Keratinocyte (primary cell): ENCODE measurements at regions not wholly inside any gene's neighbourhood (a gene's known extent, or its start where the extent isn't known, plus 50 kb on each side); places are given as distances from the start of the nearest gene placed in this dataset.

Experiments used
- EZH2 ChIP-seq: IDR thresholded peaks from one replicate; pipeline ENCODE4 v1.6.1; 2012; ENCODE audit warnings: inconsistent platforms, mild to moderate bottlenecking, low read length, moderate library complexity
- TF ChIP-seq, protein P1 (sequence below), 3 experiments: IDR thresholded peaks in 1 of 3; conservative IDR thresholded peaks in 1 of 3; optimal IDR thresholded peaks in 1 of 3; 2 replicates in 2 of 3; 3 replicates in 1 of 3; pipeline versions ENCODE3 to v1.5.1; 2011; ENCODE audit warnings: low read length in 3 of 3, mild to moderate bottlenecking in 3 of 3, moderate library complexity in 2 of 3, control low read depth in 1 of 3, inconsistent platforms in 1 of 3; ENCODE audit not compliant: insufficient read depth in 2 of 3; ENCODE audit errors: extremely low read depth in 1 of 3

DNA sequence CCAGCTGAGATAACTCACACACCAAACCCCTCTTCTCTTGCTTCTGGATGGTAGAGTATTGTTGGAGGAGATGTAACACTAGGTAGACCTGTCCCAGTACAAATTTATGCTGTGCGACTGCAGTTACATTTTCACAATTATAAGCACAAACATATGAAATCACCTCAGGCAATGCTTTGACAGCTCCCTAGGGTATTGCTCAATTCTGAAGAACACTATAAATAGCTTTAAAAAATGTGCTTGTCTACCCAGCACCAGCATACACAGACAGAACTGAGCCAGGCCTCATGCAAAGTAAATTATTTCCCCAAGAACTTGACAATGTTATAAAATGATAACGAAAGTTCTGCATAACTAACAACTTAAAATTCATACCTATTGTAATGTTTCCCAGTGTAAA, 1999.1 kb upstream of the ADGRL3 start:
- TF ChIP-seq, protein P1, sequence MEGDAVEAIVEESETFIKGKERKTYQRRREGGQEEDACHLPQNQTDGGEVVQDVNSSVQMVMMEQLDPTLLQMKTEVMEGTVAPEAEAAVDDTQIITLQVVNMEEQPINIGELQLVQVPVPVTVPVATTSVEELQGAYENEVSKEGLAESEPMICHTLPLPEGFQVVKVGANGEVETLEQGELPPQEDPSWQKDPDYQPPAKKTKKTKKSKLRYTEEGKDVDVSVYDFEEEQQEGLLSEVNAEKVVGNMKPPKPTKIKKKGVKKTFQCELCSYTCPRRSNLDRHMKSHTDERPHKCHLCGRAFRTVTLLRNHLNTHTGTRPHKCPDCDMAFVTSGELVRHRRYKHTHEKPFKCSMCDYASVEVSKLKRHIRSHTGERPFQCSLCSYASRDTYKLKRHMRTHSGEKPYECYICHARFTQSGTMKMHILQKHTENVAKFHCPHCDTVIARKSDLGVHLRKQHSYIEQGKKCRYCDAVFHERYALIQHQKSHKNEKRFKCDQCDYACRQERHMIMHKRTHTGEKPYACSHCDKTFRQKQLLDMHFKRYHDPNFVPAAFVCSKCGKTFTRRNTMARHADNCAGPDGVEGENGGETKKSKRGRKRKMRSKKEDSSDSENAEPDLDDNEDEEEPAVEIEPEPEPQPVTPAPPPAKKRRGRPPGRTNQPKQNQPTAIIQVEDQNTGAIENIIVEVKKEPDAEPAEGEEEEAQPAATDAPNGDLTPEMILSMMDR (optimal IDR thresholded peaks at IDR 0.05 in 1 of 3, IDR thresholded peaks at IDR 0.05 in 1 of 3, conservative IDR thresholded peaks at IDR 0.05 in 1 of 3; ENCODE audit: extremely low read depth in 1 of 3, insufficient read depth in 2 of 3, low read length in 3 of 3), result no peak
- no peak for TF ChIP-seq EZH2
